Ishikawa (cell line): ENCODE measurements at regions not wholly inside any gene's neighbourhood (a gene's known extent, or its start where the extent isn't known, plus 50 kb on each side); places are given as distances from the start of the nearest gene placed in this dataset.

Source experiments
- CEBPB ChIP-seq: IDR thresholded peaks from 2 replicates; pipeline ENCODE4 v1.6.1; 2012
- CREB1 ChIP-seq: IDR thresholded peaks from 2 replicates; pipeline ENCODE4 v1.6.1; 2012; ENCODE audit warnings: low read depth
- EGR1 ChIP-seq: IDR thresholded peaks from 2 replicates; pipeline ENCODE4 v1.6.1; 2012
- EP300 ChIP-seq: IDR thresholded peaks from 2 replicates; pipeline ENCODE4 v1.6.1; 2012; ENCODE audit warnings: borderline replicate concordance
- FOXM1 ChIP-seq: IDR thresholded peaks from 2 replicates; pipeline ENCODE4 v1.6.1; 2012; ENCODE audit warnings: low read depth, borderline replicate concordance
- RAD21 ChIP-seq: IDR thresholded peaks from 2 replicates; pipeline ENCODE4 v1.6.1; 2012; ENCODE audit warnings: low read depth
- TAF1 ChIP-seq: IDR thresholded peaks from 2 replicates; pipeline ENCODE4 v1.6.1; 2012; ENCODE audit warnings: low read depth, mild to moderate bottlenecking
- TF ChIP-seq, protein P1 (sequence below): IDR thresholded peaks from 2 replicates; pipeline ENCODE4 v1.6.1; 2012; ENCODE audit warnings: low read depth, mild to moderate bottlenecking
- TF ChIP-seq, protein P2 (sequence below): IDR thresholded peaks from 2 replicates; pipeline ENCODE4 v1.6.1; 2012
- TF ChIP-seq, protein P3 (sequence below): IDR thresholded peaks from 2 replicates; pipeline ENCODE4 v1.6.1; 2012

DNA sequence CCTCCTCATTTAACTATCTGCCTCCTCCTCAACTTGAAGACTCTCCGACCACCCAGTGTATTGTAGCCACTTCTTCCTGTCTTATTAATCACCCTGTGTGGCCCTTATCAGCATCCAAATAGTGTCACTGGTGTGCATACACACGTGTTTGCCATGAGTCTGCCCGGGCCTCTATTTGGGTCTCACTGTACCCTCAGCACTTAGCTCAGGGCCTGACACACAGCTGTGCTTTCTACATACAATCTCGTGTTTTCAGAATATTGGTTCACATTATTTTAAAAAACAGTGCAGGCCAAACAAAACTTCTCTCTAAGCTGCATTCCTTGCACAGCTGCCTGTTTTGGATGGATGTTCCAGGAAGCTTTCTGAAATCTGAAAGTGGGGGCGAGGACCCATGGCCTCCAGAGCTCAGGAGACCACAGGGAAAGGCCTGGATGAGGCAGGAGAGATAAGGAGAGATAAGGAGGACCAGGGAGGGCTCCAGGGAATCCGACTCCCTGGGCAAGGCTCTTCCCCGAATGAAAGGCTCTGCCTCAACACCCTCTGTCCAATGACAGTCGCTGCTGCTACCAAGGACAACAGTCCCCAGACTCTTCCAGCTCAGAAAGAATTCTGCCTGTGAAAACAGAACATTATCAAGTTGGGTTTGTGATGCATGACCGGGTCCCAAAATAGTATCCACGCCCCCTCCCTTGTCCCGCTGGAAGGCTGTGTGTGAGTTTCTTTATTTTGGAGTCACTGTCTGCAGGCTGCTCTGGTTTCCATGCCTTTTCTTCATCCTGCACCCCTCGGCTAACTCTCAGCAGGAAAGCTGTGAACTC, 255.6 kb downstream of the NSG2 start:
- TF ChIP-seq, protein P1, sequence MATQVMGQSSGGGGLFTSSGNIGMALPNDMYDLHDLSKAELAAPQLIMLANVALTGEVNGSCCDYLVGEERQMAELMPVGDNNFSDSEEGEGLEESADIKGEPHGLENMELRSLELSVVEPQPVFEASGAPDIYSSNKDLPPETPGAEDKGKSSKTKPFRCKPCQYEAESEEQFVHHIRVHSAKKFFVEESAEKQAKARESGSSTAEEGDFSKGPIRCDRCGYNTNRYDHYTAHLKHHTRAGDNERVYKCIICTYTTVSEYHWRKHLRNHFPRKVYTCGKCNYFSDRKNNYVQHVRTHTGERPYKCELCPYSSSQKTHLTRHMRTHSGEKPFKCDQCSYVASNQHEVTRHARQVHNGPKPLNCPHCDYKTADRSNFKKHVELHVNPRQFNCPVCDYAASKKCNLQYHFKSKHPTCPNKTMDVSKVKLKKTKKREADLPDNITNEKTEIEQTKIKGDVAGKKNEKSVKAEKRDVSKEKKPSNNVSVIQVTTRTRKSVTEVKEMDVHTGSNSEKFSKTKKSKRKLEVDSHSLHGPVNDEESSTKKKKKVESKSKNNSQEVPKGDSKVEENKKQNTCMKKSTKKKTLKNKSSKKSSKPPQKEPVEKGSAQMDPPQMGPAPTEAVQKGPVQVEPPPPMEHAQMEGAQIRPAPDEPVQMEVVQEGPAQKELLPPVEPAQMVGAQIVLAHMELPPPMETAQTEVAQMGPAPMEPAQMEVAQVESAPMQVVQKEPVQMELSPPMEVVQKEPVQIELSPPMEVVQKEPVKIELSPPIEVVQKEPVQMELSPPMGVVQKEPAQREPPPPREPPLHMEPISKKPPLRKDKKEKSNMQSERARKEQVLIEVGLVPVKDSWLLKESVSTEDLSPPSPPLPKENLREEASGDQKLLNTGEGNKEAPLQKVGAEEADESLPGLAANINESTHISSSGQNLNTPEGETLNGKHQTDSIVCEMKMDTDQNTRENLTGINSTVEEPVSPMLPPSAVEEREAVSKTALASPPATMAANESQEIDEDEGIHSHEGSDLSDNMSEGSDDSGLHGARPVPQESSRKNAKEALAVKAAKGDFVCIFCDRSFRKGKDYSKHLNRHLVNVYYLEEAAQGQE, result no peak
- no peak for TF ChIP-seq CEBPB
- TF ChIP-seq FOXM1, result no peak
- TF ChIP-seq, protein P2, sequence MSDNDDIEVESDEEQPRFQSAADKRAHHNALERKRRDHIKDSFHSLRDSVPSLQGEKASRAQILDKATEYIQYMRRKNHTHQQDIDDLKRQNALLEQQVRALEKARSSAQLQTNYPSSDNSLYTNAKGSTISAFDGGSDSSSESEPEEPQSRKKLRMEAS, result no peak
- TF ChIP-seq CREB1, result no peak
- TF ChIP-seq EP300, result no peak
- TF ChIP-seq RAD21, result no peak
- TF ChIP-seq, protein P3, sequence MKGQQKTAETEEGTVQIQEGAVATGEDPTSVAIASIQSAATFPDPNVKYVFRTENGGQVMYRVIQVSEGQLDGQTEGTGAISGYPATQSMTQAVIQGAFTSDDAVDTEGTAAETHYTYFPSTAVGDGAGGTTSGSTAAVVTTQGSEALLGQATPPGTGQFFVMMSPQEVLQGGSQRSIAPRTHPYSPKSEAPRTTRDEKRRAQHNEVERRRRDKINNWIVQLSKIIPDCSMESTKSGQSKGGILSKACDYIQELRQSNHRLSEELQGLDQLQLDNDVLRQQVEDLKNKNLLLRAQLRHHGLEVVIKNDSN, result no peak
- no peak for TF ChIP-seq EGR1
- no peak for TF ChIP-seq TAF1
